HEK293 (cell line): ENCODE measurements at regions not wholly inside any gene's neighbourhood (a gene's known extent, or its start where the extent isn't known, plus 50 kb on each side); places are given as distances from the start of the nearest gene placed in this dataset.

Experiments used
- CTCF ChIA-PET: fragments of 350-600 bp; formaldehyde crosslinking; extraction: SDS; loops from one replicate; lab custom pipeline; 2021; ENCODE audit warnings: antibody characterized with exemption; lab: Yijun Ruan, JAX
- POLR2A ChIA-PET: fragments of 300-600 bp; formaldehyde crosslinking; extraction: SDS; loops from one replicate; lab custom pipeline; 2020; ENCODE audit warnings: antibody characterized with exemption, inconsistent platforms; lab: Yijun Ruan, JAX
- H3K27ac ChIP-seq: fragments of 200-500 bp; sonication (Bioruptor generic); 2 replicates; pipeline ENCODE4 v1.5.1; 2014; ENCODE audit warnings: low read depth, low read length, control low read depth, inconsistent platforms; ENCODE audit errors: extremely low read depth
- H3K36me3 ChIP-seq, 2 experiments: fragments of 200-500 bp in 1 of 2; sonication (Bioruptor generic) in 1 of 2; 1 replicate in 1 of 2; 2 replicates in 1 of 2; pipeline ENCODE4 v1.5.1; 2014 to 2017; ENCODE audit warnings: inconsistent platforms in 2 of 2, low read length in 2 of 2; ENCODE audit not compliant: control insufficient read depth in 2 of 2, insufficient read depth in 1 of 2
- H3K4me1 ChIP-seq: fragments of 200-500 bp; sonication (Bioruptor generic); 2 replicates; pipeline ENCODE4 v1.5.1; 2014; ENCODE audit warnings: mild to moderate bottlenecking, low read length, inconsistent platforms; ENCODE audit not compliant: control insufficient read depth, insufficient read depth
- H3K4me3 ChIP-seq: 2 replicates; pipeline ENCODE4 v1.5.1; 2011; ENCODE audit warnings: low read depth, mild to moderate bottlenecking, control low read depth, low read length, moderate library complexity
- H3K9me3 ChIP-seq: fragments of 200-500 bp; sonication (Bioruptor generic); 2 replicates; pipeline ENCODE4 v1.5.1; 2014; ENCODE audit warnings: low read depth, low read length, inconsistent platforms; ENCODE audit not compliant: control insufficient read depth, insufficient read depth
- KLF7 ChIP-seq: fragments of 450-650 bp; formaldehyde crosslinking; IDR thresholded peaks from 2 replicates; pipeline ENCODE4 v1.5.1; 2016; ENCODE audit warnings: missing biosample characterization, missing genetic modification characterization, borderline replicate concordance
- ZIC2 ChIP-seq: fragments of 450-650 bp; formaldehyde crosslinking; IDR thresholded peaks from 2 replicates; pipeline ENCODE4 v1.5.1; 2016; ENCODE audit warnings: missing biosample characterization, missing genetic modification characterization
- ZNF10 ChIP-seq: fragments of 450-650 bp; formaldehyde crosslinking; IDR thresholded peaks from 2 replicates; pipeline ENCODE4 v1.5.1; 2017; ENCODE audit warnings: missing biosample characterization, missing genetic modification characterization
- ZNF112 ChIP-seq: fragments of 450-650 bp; formaldehyde crosslinking; IDR thresholded peaks from 2 replicates; pipeline ENCODE4 v1.5.0; 2017; ENCODE audit warnings: missing biosample characterization, missing genetic modification characterization
- ZNF121 ChIP-seq: fragments of 450-650 bp; formaldehyde crosslinking; IDR thresholded peaks from 2 replicates; pipeline ENCODE4 v1.5.1; 2016; ENCODE audit warnings: missing biosample characterization, missing genetic modification characterization
- ZNF140 ChIP-seq: fragments of 450-650 bp; formaldehyde crosslinking; IDR thresholded peaks from 2 replicates; pipeline ENCODE4 v1.5.1; 2016; ENCODE audit warnings: missing biosample characterization, missing genetic modification characterization
- ZNF707 ChIP-seq: fragments of 450-650 bp; formaldehyde crosslinking; IDR thresholded peaks from 2 replicates; pipeline ENCODE4 v1.5.1; 2016; ENCODE audit warnings: missing biosample characterization, missing genetic modification characterization
- ZNF76 ChIP-seq: fragments of 450-650 bp; formaldehyde crosslinking; IDR thresholded peaks from 2 replicates; pipeline ENCODE4; 2016; ENCODE audit warnings: low read depth, missing biosample characterization, missing genetic modification characterization, borderline replicate concordance
- ZNF776 ChIP-seq: fragments of 450-650 bp; formaldehyde crosslinking; IDR thresholded peaks from 2 replicates; pipeline ENCODE4 v1.5.0; 2017; ENCODE audit warnings: missing biosample characterization, missing genetic modification characterization, borderline replicate concordance
- ZSCAN30 ChIP-seq: fragments of 450-650 bp; IDR thresholded peaks from 2 replicates; pipeline ENCODE4 v1.5.1; 2018; ENCODE audit warnings: missing biosample characterization, mild to moderate bottlenecking, missing genetic modification characterization, moderate library complexity
- TF ChIP-seq, protein P1 (sequence below): fragments of 450-650 bp; formaldehyde crosslinking; IDR thresholded peaks from 2 replicates; pipeline ENCODE4 v1.5.1; 2016; ENCODE audit warnings: missing biosample characterization, missing genetic modification characterization
- TF ChIP-seq, protein P2 (sequence below): fragments of 450-650 bp; IDR thresholded peaks from 2 replicates; pipeline ENCODE4 v1.5.1; 2018; ENCODE audit warnings: missing biosample characterization, mild to moderate bottlenecking, missing genetic modification characterization
- TF ChIP-seq, protein P3 (sequence below): fragments of 450-650 bp; formaldehyde crosslinking; IDR thresholded peaks from 2 replicates; pipeline ENCODE4 v1.5.1; 2016; ENCODE audit warnings: missing biosample characterization, missing genetic modification characterization, borderline replicate concordance
- TF ChIP-seq, protein P4 (sequence below): fragments of 450-650 bp; formaldehyde crosslinking; IDR thresholded peaks from 2 replicates; pipeline ENCODE4 v1.5.1; 2017; ENCODE audit warnings: missing biosample characterization, missing genetic modification characterization
- TF ChIP-seq, protein P5 (sequence below): IDR thresholded peaks from 2 replicates; pipeline ENCODE4 v1.6.1; 2011; ENCODE audit warnings: mild to moderate bottlenecking, low read depth, low read length, borderline replicate concordance
- TF ChIP-seq, protein P6 (sequence below): fragments of 450-650 bp; formaldehyde crosslinking; IDR thresholded peaks from 2 replicates; pipeline ENCODE4 v1.5.1; 2016; ENCODE audit warnings: missing biosample characterization, missing genetic modification characterization
- TF ChIP-seq, protein P7 (sequence below): fragments of 450-650 bp; formaldehyde crosslinking; IDR thresholded peaks from 2 replicates; pipeline ENCODE4 v1.5.1; 2017; ENCODE audit warnings: missing biosample characterization, missing genetic modification characterization

DNA sequence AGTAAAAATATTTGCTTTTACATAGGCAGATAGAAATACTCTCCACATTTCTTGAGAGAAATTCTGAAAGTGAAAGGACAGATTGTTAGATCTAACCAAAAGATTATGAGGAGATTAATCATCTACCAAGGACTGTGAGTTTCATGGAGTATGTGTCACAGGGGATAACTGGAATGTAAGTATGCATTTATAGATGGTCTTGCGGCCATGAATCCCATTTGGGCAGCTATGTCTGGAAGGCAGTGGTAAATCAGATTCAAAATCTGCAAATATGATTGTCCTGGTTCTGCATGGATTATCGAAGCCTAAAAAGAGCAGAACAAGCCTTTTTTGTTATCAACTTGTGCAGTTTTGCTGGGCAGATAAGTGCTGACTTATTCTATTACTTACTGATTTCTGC is 293.8 kb downstream of the RFPL4B start:
- no peak for TF ChIP-seq ZSCAN30 (tag by site-specific recombination)
- no peak overlapping the region for H3K27ac ChIP-seq
- CTCF ChIA-PET: no interaction called here

DNA sequence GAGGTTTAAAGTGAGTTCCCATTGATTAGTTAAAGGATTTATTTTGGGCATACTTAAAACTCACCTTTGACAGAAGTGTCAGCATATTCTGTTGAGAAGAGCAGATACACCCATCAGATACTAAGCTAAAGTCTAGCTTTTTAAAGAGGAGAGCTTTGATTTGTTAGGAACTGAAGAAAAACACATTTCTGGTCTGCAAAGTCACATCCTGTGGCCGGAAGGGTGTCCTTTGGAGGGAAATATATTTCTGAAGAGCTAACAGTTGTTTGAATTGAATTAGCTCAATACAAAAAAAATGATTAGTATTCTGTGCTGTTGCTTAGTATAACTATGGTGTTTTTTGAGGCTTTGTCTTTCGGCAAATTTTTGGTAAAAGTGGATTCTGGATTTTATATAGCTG is 302.7 kb downstream of the RFPL4B start:
- TF ChIP-seq, protein P1, sequence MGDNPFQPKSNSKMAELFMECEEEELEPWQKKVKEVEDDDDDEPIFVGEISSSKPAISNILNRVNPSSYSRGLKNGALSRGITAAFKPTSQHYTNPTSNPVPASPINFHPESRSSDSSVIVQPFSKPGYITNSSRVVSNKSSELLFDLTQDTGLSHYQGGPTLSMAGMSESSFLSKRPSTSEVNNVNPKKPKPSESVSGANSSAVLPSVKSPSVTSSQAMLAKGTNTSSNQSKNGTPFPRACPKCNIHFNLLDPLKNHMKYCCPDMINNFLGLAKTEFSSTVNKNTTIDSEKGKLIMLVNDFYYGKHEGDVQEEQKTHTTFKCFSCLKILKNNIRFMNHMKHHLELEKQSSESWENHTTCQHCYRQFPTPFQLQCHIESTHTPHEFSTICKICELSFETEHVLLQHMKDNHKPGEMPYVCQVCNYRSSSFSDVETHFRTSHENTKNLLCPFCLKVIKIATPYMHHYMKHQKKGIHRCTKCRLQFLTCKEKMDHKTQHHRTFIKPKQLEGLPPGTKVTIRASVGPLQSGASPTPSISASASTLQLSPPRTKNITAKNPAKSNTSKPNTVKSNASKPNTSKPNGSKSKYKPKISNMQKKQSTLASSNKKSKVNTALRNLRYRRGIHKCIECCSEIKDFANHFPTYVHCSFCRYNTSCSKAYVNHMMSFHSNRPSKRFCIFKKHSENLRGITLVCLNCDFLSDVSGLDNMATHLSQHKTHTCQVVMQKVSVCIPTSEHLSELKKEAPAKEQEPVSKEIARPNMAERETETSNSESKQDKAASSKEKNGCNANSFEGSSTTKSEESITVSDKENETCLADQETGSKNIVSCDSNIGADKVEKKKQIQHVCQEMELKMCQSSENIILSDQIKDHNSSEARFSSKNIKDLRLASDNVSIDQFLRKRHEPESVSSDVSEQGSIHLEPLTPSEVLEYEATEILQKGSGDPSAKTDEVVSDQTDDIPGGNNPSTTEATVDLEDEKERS (tag by site-specific recombination): no peak
- no peak for TF ChIP-seq ZNF121
- no peak for TF ChIP-seq ZNF776 (tag by site-specific recombination)
- no peak for TF ChIP-seq ZIC2
- TF ChIP-seq ZNF10 (tag by site-specific recombination): no peak
- TF ChIP-seq, all 188 proteins: peak for 0
- Histone ChIP-seq H3K4me1 (no peaks in the 10 kb centered on the region), H3K4me3 (no peak overlapping the region), H3K27ac (no peak overlapping the region), H3K36me3 (no peaks in the 10 kb centered on the region), H3K9me3 (no peaks in the 10 kb centered on the region)
- ChIA-PET CTCF (interaction anchor here (0.6 kb wide), 1 partner anchor 29 kb away, joined by 3 read pairs; no protein-coding TSS in a partner anchor), POLR2A (no interaction called here)

More for the DNA sequence above, 293.8 kb downstream of the RFPL4B start:
- POLR2A ChIA-PET: no interaction called here
- no peaks in the 10 kb centered on the region for H3K36me3 ChIP-seq
- no peaks in the 10 kb centered on the region for H3K9me3 ChIP-seq
- no peaks in the 10 kb centered on the region for H3K4me1 ChIP-seq
- no peak overlapping the region for H3K4me3 ChIP-seq

DNA sequence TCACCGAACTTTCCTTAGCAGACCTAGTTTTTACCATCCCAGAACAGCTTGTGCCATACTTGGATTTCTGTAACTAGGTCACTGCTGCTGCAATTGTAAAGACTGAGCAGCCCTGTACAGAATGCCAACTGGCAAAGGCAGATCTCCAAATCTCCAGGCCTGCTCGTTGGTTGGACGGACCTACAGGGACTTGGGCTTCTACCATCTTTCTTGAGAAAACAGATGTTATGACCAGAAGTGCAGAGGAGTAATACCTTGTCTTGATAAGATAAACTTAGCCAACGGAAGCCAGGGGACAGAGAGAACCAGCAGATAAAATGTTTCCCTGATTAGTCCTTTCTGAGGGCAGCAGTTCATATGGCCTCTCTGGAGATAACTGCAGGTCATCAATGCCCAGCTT is 304.1 kb downstream of the RFPL4B start:
- Histone ChIP-seq H3K4me3 (no peak overlapping the region), H3K36me3 (no peaks in the 10 kb centered on the region), H3K4me1 (no peaks in the 10 kb centered on the region), H3K9me3 (no peaks in the 10 kb centered on the region), H3K27ac (no peak overlapping the region)
- ChIA-PET POLR2A (no interaction called here), CTCF (no interaction called here)
- TF ChIP-seq, protein P2, sequence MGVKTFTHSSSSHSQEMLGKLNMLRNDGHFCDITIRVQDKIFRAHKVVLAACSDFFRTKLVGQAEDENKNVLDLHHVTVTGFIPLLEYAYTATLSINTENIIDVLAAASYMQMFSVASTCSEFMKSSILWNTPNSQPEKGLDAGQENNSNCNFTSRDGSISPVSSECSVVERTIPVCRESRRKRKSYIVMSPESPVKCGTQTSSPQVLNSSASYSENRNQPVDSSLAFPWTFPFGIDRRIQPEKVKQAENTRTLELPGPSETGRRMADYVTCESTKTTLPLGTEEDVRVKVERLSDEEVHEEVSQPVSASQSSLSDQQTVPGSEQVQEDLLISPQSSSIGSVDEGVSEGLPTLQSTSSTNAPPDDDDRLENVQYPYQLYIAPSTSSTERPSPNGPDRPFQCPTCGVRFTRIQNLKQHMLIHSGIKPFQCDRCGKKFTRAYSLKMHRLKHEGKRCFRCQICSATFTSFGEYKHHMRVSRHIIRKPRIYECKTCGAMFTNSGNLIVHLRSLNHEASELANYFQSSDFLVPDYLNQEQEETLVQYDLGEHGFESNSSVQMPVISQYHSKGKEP (tag by site-specific recombination): no peak
- TF ChIP-seq, protein P3, sequence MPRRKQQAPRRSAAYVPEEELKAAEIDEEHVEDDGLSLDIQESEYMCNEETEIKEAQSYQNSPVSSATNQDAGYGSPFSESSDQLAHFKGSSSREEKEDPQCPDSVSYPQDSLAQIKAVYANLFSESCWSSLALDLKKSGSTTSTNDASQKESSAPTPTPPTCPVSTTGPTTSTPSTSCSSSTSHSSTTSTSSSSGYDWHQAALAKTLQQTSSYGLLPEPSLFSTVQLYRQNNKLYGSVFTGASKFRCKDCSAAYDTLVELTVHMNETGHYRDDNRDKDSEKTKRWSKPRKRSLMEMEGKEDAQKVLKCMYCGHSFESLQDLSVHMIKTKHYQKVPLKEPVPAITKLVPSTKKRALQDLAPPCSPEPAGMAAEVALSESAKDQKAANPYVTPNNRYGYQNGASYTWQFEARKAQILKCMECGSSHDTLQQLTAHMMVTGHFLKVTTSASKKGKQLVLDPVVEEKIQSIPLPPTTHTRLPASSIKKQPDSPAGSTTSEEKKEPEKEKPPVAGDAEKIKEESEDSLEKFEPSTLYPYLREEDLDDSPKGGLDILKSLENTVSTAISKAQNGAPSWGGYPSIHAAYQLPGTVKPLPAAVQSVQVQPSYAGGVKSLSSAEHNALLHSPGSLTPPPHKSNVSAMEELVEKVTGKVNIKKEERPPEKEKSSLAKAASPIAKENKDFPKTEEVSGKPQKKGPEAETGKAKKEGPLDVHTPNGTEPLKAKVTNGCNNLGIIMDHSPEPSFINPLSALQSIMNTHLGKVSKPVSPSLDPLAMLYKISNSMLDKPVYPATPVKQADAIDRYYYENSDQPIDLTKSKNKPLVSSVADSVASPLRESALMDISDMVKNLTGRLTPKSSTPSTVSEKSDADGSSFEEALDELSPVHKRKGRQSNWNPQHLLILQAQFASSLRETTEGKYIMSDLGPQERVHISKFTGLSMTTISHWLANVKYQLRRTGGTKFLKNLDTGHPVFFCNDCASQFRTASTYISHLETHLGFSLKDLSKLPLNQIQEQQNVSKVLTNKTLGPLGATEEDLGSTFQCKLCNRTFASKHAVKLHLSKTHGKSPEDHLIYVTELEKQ (tag by site-specific recombination): no peak
- TF ChIP-seq ZNF112 (tag by site-specific recombination): no peak
- TF ChIP-seq, protein P4, sequence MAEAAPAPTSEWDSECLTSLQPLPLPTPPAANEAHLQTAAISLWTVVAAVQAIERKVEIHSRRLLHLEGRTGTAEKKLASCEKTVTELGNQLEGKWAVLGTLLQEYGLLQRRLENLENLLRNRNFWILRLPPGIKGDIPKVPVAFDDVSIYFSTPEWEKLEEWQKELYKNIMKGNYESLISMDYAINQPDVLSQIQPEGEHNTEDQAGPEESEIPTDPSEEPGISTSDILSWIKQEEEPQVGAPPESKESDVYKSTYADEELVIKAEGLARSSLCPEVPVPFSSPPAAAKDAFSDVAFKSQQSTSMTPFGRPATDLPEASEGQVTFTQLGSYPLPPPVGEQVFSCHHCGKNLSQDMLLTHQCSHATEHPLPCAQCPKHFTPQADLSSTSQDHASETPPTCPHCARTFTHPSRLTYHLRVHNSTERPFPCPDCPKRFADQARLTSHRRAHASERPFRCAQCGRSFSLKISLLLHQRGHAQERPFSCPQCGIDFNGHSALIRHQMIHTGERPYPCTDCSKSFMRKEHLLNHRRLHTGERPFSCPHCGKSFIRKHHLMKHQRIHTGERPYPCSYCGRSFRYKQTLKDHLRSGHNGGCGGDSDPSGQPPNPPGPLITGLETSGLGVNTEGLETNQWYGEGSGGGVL (tag by site-specific recombination): no peak
- TF ChIP-seq KLF7 (tag by site-specific recombination): no peak
- no peak for TF ChIP-seq ZNF707 (tag by site-specific recombination)
- TF ChIP-seq, protein P5, sequence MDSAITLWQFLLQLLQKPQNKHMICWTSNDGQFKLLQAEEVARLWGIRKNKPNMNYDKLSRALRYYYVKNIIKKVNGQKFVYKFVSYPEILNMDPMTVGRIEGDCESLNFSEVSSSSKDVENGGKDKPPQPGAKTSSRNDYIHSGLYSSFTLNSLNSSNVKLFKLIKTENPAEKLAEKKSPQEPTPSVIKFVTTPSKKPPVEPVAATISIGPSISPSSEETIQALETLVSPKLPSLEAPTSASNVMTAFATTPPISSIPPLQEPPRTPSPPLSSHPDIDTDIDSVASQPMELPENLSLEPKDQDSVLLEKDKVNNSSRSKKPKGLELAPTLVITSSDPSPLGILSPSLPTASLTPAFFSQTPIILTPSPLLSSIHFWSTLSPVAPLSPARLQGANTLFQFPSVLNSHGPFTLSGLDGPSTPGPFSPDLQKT: no peak
- TF ChIP-seq, protein P6, sequence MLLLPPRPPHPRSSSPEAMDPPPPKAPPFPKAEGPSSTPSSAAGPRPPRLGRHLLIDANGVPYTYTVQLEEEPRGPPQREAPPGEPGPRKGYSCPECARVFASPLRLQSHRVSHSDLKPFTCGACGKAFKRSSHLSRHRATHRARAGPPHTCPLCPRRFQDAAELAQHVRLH (tag by site-specific recombination): no peak
- no peak for TF ChIP-seq ZNF140 (tag by site-specific recombination)
- no peak for TF ChIP-seq ZNF76 (tag by site-specific recombination)
- TF ChIP-seq, protein P7, sequence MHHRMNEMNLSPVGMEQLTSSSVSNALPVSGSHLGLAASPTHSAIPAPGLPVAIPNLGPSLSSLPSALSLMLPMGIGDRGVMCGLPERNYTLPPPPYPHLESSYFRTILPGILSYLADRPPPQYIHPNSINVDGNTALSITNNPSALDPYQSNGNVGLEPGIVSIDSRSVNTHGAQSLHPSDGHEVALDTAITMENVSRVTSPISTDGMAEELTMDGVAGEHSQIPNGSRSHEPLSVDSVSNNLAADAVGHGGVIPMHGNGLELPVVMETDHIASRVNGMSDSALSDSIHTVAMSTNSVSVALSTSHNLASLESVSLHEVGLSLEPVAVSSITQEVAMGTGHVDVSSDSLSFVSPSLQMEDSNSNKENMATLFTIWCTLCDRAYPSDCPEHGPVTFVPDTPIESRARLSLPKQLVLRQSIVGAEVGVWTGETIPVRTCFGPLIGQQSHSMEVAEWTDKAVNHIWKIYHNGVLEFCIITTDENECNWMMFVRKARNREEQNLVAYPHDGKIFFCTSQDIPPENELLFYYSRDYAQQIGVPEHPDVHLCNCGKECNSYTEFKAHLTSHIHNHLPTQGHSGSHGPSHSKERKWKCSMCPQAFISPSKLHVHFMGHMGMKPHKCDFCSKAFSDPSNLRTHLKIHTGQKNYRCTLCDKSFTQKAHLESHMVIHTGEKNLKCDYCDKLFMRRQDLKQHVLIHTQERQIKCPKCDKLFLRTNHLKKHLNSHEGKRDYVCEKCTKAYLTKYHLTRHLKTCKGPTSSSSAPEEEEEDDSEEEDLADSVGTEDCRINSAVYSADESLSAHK (tag by site-specific recombination): no peak
